SK-N-SH treated with all-trans-retinoic acid at 6 μM for 48 hours (cell line): ENCODE measurements at regions not wholly inside any gene's neighbourhood (a gene's known extent, or its start where the extent isn't known, plus 50 kb on each side); places are given as distances from the start of the nearest gene placed in this dataset.
A peak's percentile ranks its signal among the peaks of the same experiment; 100 is the strongest.

Experiments
- ATAC-seq: fragments of 200-7000 bp; cut with Tn5 transposase; 3 replicates; pipeline ENCODE4 v1.9.1; 2020; ENCODE audit warnings: mild to moderate bottlenecking, moderate library complexity
- ARNTL ChIP-seq: fragments of 450-650 bp; formaldehyde crosslinking; IDR thresholded peaks from 2 replicates; pipeline ENCODE4 v1.5.0; 2020; ENCODE audit warnings: low read depth, mild to moderate bottlenecking, moderate library complexity, borderline replicate concordance
- BACH2 ChIP-seq: fragments of 250-450 bp; sonication (Bioruptor Pico); IDR thresholded peaks from 2 replicates; pipeline ENCODE4 v1.9.0; 2021; ENCODE audit warnings: mild to moderate bottlenecking, borderline replicate concordance
- CSDC2 ChIP-seq: fragments of 250-450 bp; sonication (Bioruptor Pico); IDR thresholded peaks from 2 replicates; pipeline ENCODE4 v1.5.0; 2020; ENCODE audit warnings: mild to moderate bottlenecking, moderate library complexity
- GLIS3 ChIP-seq: fragments of 250-450 bp; sonication (Bioruptor Pico); IDR thresholded peaks from 2 replicates; pipeline ENCODE4 v1.5.0; 2020; ENCODE audit warnings: mild to moderate bottlenecking, moderate library complexity
- ISL1 ChIP-seq: fragments of 250-450 bp; sonication (Bioruptor Pico); IDR thresholded peaks from 2 replicates; pipeline ENCODE4 v2.1.2; 2022; ENCODE audit warnings: mild to moderate bottlenecking, moderate library complexity
- PPARA ChIP-seq: fragments of 250-450 bp; sonication (Bioruptor Pico); IDR thresholded peaks from 2 replicates; pipeline ENCODE4 v1.5.0; 2020; ENCODE audit warnings: mild to moderate bottlenecking, borderline replicate concordance
- SNAI2 ChIP-seq: fragments of 250-450 bp; sonication (Bioruptor Pico); IDR thresholded peaks from 2 replicates; pipeline ENCODE4 v1.5.0; 2020; ENCODE audit warnings: mild to moderate bottlenecking, moderate library complexity
- TCF4 ChIP-seq: fragments of 250-450 bp; sonication (Bioruptor Pico); IDR thresholded peaks from 2 replicates; pipeline ENCODE4 v1.8.0; 2021; ENCODE audit warnings: mild to moderate bottlenecking, moderate library complexity, borderline replicate concordance
- TOX ChIP-seq: fragments of 250-450 bp; sonication (Bioruptor Pico); IDR thresholded peaks from 2 replicates; pipeline ENCODE4 v1.8.0; 2021; ENCODE audit warnings: mild to moderate bottlenecking, moderate library complexity, borderline replicate concordance
- ZC3H10 ChIP-seq: fragments of 250-450 bp; sonication (Bioruptor Pico); IDR thresholded peaks from 2 replicates; pipeline ENCODE4 v1.5.1; 2021; ENCODE audit warnings: mild to moderate bottlenecking, moderate library complexity
- ZFP30 ChIP-seq: fragments of 450-650 bp; formaldehyde crosslinking; IDR thresholded peaks from 2 replicates; pipeline ENCODE4 v1.5.0; 2022; ENCODE audit warnings: mild to moderate bottlenecking, moderate library complexity
- ZNF565 ChIP-seq: fragments of 450-650 bp; formaldehyde crosslinking; conservative IDR thresholded peaks from 2 replicates; pipeline ENCODE4 v1.5.0; 2020; ENCODE audit warnings: low read depth, mild to moderate bottlenecking, moderate library complexity
- ZNF70 ChIP-seq: fragments of 450-650 bp; formaldehyde crosslinking; IDR thresholded peaks from 2 replicates; pipeline ENCODE4 v1.5.0; 2020; ENCODE audit warnings: mild to moderate bottlenecking, moderate library complexity
- ZNF8 ChIP-seq: fragments of 450-650 bp; formaldehyde crosslinking; IDR thresholded peaks from 2 replicates; pipeline ENCODE4 v1.5.0; 2020; ENCODE audit warnings: mild to moderate bottlenecking, moderate library complexity
- TF ChIP-seq, protein P1 (sequence below): fragments of 250-450 bp; sonication (Bioruptor Pico); IDR thresholded peaks from 2 replicates; pipeline ENCODE4 v1.8.0; 2021; ENCODE audit warnings: low read depth, mild to moderate bottlenecking, moderate library complexity, borderline replicate concordance
- TF ChIP-seq, protein P2 (sequence below): fragments of 250-450 bp; sonication (Bioruptor Pico); IDR thresholded peaks from 2 replicates; pipeline ENCODE4 v1.5.1; 2021; ENCODE audit warnings: mild to moderate bottlenecking, moderate library complexity
- TF ChIP-seq, protein P3 (sequence below): fragments of 250-450 bp; sonication (Bioruptor Pico); IDR thresholded peaks from 2 replicates; pipeline ENCODE4 v1.5.1; 2020; ENCODE audit warnings: low read depth, mild to moderate bottlenecking, moderate library complexity
- TF ChIP-seq, protein P4 (sequence below): fragments of 250-450 bp; sonication (Bioruptor Pico); IDR thresholded peaks from 2 replicates; pipeline ENCODE4 v1.8.0; 2020; ENCODE audit warnings: mild to moderate bottlenecking, moderate library complexity, borderline replicate concordance

DNA sequence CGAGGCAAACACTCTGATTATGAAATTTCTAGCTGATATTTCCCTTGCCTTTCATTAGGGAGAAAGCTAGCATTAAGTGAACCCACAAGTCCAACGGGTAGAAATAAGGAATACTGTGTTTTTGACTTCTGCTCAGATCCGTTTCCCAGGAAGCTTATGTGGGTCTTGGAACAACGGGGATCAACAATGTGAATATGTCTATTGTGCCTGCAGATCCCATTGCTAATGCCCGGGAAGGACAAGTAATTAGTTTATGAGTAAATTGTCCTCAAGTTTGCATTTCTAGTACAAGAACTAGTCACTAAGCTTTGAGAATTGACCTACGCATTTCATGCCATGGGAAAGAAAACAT lies 236.4 kb downstream of the UACA start (continued):
- TF ChIP-seq, protein P1, sequence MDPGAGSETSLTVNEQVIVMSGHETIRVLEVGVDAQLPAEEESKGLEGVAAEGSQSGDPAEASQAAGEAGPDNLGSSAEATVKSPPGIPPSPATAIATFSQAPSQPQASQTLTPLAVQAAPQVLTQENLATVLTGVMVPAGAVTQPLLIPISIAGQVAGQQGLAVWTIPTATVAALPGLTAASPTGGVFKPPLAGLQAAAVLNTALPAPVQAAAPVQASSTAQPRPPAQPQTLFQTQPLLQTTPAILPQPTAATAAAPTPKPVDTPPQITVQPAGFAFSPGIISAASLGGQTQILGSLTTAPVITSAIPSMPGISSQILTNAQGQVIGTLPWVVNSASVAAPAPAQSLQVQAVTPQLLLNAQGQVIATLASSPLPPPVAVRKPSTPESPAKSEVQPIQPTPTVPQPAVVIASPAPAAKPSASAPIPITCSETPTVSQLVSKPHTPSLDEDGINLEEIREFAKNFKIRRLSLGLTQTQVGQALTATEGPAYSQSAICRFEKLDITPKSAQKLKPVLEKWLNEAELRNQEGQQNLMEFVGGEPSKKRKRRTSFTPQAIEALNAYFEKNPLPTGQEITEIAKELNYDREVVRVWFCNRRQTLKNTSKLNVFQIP (CRISPR knock-in tag), result no peak
- TF ChIP-seq, protein P2, sequence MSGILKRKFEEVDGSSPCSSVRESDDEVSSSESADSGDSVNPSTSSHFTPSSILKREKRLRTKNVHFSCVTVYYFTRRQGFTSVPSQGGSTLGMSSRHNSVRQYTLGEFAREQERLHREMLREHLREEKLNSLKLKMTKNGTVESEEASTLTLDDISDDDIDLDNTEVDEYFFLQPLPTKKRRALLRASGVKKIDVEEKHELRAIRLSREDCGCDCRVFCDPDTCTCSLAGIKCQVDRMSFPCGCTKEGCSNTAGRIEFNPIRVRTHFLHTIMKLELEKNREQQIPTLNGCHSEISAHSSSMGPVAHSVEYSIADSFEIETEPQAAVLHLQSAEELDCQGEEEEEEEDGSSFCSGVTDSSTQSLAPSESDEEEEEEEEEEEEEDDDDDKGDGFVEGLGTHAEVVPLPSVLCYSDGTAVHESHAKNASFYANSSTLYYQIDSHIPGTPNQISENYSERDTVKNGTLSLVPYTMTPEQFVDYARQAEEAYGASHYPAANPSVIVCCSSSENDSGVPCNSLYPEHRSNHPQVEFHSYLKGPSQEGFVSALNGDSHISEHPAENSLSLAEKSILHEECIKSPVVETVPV (CRISPR knock-in tag), result no peak
- TF ChIP-seq SNAI2, result no peak
- no peak for TF ChIP-seq ZNF565 (CRISPR knock-in tag)
- no peak for TF ChIP-seq ARNTL (CRISPR knock-in tag)
- no peak for TF ChIP-seq ZNF8 (CRISPR knock-in tag)
- TF ChIP-seq, protein P3, sequence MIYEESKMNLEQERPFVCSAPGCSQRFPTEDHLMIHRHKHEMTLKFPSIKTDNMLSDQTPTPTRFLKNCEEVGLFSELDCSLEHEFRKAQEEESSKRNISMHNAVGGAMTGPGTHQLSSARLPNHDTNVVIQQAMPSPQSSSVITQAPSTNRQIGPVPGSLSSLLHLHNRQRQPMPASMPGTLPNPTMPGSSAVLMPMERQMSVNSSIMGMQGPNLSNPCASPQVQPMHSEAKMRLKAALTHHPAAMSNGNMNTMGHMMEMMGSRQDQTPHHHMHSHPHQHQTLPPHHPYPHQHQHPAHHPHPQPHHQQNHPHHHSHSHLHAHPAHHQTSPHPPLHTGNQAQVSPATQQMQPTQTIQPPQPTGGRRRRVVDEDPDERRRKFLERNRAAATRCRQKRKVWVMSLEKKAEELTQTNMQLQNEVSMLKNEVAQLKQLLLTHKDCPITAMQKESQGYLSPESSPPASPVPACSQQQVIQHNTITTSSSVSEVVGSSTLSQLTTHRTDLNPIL (CRISPR knock-in tag), result no peak
- no peak for TF ChIP-seq ZC3H10 (CRISPR knock-in tag)
- TF ChIP-seq ZFP30 (CRISPR knock-in tag), result no peak
- no peak for TF ChIP-seq PPARA (CRISPR knock-in tag)

DNA sequence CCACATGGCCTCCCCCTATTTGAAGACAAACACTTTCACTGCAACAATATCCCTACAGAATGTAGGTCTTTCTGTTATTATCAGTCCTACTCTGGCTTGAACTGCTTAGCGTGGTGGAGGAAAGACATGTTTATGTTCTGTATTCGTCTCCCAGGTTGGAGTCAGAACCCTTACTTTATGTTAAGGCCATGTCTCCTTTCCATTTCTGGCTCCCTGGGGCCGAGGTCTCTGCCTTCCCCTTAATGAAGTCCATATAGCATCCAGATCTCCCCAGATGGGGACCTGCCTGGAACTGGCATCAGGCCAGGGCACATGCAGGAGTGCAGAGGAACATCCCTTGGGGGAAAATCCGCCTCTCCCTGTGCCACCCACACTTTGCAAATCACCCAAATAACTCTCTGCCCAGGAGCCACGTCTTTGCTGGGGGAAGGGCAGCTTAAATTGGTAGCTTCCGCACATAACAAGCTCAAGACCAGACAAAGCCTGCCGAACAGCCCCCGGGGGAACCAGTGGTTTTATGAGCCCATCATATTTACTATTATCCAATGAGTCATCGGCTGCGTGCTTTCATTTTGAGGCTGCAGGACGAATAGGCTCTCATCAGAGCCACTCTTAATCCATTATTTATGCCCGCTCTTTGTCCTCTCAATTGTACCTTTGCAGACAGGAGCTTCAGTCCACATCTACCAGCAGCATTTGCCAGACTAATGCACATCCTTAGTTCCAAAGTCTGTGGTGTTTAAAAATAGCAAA lies 237.0 kb downstream of the UACA start:
- ATAC-seq, result peak; percentile 85

DNA sequence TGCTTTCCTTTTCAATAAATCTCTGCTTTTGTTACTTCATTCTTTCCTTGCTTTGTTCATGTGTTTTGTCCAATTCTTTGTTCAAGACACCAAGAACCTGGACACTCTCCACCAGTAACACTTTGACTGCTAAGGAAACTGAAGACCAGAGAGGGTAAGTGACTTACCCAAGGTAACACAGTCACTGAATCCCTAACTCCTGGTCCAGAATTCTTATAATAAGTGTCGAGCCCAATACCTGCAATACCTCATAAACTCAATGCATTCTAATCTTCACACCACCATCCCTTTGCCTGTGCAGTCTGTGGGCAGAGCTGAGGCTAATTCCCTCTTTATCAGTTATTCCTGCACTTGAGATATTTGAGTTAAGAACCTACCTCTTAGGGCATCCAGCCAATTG lies 237.8 kb downstream of the UACA start:
- TF ChIP-seq, protein P3 (CRISPR knock-in tag), result no peak
- TF ChIP-seq SNAI2, result no peak
- no peak for TF ChIP-seq GLIS3 (CRISPR knock-in tag)
- ATAC-seq, result no peak

More for the DNA sequence above, 237.0 kb downstream of the UACA start:
- peak; percentile 65 for TF ChIP-seq TCF4
- TF ChIP-seq, protein P4, sequence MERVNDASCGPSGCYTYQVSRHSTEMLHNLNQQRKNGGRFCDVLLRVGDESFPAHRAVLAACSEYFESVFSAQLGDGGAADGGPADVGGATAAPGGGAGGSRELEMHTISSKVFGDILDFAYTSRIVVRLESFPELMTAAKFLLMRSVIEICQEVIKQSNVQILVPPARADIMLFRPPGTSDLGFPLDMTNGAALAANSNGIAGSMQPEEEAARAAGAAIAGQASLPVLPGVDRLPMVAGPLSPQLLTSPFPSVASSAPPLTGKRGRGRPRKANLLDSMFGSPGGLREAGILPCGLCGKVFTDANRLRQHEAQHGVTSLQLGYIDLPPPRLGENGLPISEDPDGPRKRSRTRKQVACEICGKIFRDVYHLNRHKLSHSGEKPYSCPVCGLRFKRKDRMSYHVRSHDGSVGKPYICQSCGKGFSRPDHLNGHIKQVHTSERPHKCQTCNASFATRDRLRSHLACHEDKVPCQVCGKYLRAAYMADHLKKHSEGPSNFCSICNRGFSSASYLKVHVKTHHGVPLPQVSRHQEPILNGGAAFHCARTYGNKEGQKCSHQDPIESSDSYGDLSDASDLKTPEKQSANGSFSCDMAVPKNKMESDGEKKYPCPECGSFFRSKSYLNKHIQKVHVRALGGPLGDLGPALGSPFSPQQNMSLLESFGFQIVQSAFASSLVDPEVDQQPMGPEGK (CRISPR knock-in tag), result peak; percentile 66; the same call in 1 of the 2 replicates
- peak; percentile 29; the same call in 1 of the 2 replicates for TF ChIP-seq ISL1 (CRISPR knock-in tag)
- TF ChIP-seq ZNF8 (CRISPR knock-in tag), result 0 out of 2 replicates have a peak, but pooled peaks have one; percentile 27
- no peak for TF ChIP-seq CSDC2 (CRISPR knock-in tag)
- TF ChIP-seq, all 23 proteins: peak for 4

DNA sequence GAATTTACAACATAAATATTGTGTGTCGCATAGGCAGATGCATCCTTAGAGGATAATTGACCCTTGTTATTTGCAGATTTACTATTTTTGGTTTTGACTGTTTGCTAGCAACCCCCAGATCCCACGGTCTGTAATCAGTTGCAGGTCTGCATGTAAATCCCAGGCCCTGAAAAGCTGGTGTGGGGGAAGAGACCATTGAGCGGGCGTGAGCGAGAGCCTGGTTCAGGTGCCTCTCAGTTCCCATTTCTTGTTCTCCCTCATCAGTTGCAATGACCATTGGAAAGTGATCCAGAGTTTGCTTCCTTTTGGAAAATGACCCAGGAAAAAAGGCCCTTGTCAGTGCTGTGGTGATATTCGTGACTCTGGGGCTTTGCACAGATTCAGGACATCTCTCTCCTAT lies 238.9 kb downstream of the UACA start:
- no peak for TF ChIP-seq ZNF8 (CRISPR knock-in tag)
- TF ChIP-seq BACH2, result no peak
- no peak for TF ChIP-seq ZFP30 (CRISPR knock-in tag)
- no peak for TF ChIP-seq PPARA (CRISPR knock-in tag)
- TF ChIP-seq ZC3H10 (CRISPR knock-in tag), result no peak
- TF ChIP-seq ZNF565 (CRISPR knock-in tag), result no peak
- no peak for TF ChIP-seq ZNF70
- no peak for TF ChIP-seq ISL1 (CRISPR knock-in tag)
- TF ChIP-seq, protein P2 (CRISPR knock-in tag), result no peak
- TF ChIP-seq TOX, result no peak
- TF ChIP-seq, protein P1 (CRISPR knock-in tag), result no peak
- no peak for TF ChIP-seq ARNTL (CRISPR knock-in tag)
- TF ChIP-seq GLIS3 (CRISPR knock-in tag), result no peak
- TF ChIP-seq, protein P4 (CRISPR knock-in tag), result no peak
- TF ChIP-seq, protein P3 (CRISPR knock-in tag), result no peak
- ATAC-seq, result no peak
